Thoracic aorta (tissue), 2 donors: ENCODE measurements at regions not wholly inside any gene's neighbourhood (a gene's known extent, or its start where the extent isn't known, plus 50 kb on each side); places are given as distances from the start of the nearest gene placed in this dataset.
"Not testable (repeated sequence)": the region's sequence is repeated elsewhere in the genome, so short reads cannot be mapped to it uniquely, and the experiment has no call there.

Experiments used
- ATAC-seq: fragments of 150-250 bp; one replicate; pipeline ENCODE4 v1.8.0; 2017; ENCODE audit warnings: low read depth; ENCODE audit not compliant: insufficient number of reproducible peaks, low FRiP score
- DNase-seq: peaks from one replicate; pipeline ENCODE4 v3.0.0-alpha.2; 2020; ENCODE audit warnings: low spot score
- H3K27ac ChIP-seq, 2 donors: fragments of 200-600 bp; sonication (generic); 1 replicate in 1 of 2; 2 replicates in 1 of 2; pipeline ENCODE4 v1.5.1; 2016; ENCODE audit warnings: mild to moderate bottlenecking in 2 of 2, moderate library complexity in 2 of 2
- H3K27me3 ChIP-seq: fragments of 200-600 bp; sonication (generic); replicated peaks from 2 replicates; pipeline ENCODE4 v1.6.0; 2016; ENCODE audit warnings: mild to moderate bottlenecking; ENCODE audit not compliant: insufficient read depth
- H3K36me3 ChIP-seq: fragments of 200-600 bp; sonication (generic); one replicate; pipeline ENCODE4 v1.5.1; 2016
- H3K4me1 ChIP-seq, 2 donors: fragments of 200-600 bp; sonication (generic); 1 replicate in 1 of 2; 2 replicates in 1 of 2; pipeline versions ENCODE4 v1.5.1 to v1.6.0; 2016; ENCODE audit warnings: low read depth in 2 of 2, mild to moderate bottlenecking in 1 of 2; ENCODE audit not compliant: control insufficient read depth in 1 of 2
- H3K4me3 ChIP-seq: fragments of 200-600 bp; sonication (generic); 2 replicates; pipeline ENCODE4 v1.5.1; 2016; ENCODE audit warnings: mild to moderate bottlenecking
- H3K9me3 ChIP-seq: fragments of 200-600 bp; sonication (generic); 2 replicates; pipeline ENCODE4 v1.5.1; 2016
- TF ChIP-seq, protein P1 (sequence below): fragments of 200-600 bp; sonication (generic); IDR thresholded peaks from one replicate; pipeline ENCODE4 v1.5.1; 2019; ENCODE audit warnings: antibody characterized with exemption

DNA sequence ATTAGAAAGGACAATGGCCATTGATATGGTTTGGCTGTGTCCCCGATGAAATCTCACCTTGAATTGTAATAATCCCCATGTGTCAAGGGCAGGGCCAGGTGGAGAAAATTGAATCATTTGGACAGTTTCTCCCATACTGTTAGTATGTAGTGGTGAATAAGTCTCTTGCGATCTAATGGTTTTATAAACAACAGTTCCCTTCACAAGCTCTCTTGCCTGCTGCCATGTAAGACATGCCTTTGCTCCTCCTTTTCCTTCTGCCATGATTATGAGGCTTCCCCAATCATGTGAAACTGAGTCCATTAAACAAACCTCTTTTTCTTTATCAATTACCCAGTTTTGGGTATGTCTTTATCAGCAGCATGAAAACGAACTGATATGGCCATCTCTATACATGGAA is 302.7 kb downstream of the SFMBT2 start:
- DNase-seq = no peak
- Histone ChIP-seq H3K9me3 (no peaks in the 10 kb centered on the region), H3K36me3 (no peaks in the 10 kb centered on the region), H3K27ac (no peak overlapping the region), H3K4me3 (no peak overlapping the region), H3K27me3 (no peaks in the 10 kb centered on the region), H3K4me1 (no peaks in the 10 kb centered on the region)
- TF ChIP-seq, protein P1, sequence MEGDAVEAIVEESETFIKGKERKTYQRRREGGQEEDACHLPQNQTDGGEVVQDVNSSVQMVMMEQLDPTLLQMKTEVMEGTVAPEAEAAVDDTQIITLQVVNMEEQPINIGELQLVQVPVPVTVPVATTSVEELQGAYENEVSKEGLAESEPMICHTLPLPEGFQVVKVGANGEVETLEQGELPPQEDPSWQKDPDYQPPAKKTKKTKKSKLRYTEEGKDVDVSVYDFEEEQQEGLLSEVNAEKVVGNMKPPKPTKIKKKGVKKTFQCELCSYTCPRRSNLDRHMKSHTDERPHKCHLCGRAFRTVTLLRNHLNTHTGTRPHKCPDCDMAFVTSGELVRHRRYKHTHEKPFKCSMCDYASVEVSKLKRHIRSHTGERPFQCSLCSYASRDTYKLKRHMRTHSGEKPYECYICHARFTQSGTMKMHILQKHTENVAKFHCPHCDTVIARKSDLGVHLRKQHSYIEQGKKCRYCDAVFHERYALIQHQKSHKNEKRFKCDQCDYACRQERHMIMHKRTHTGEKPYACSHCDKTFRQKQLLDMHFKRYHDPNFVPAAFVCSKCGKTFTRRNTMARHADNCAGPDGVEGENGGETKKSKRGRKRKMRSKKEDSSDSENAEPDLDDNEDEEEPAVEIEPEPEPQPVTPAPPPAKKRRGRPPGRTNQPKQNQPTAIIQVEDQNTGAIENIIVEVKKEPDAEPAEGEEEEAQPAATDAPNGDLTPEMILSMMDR = no peak
- no peak for ATAC-seq

DNA sequence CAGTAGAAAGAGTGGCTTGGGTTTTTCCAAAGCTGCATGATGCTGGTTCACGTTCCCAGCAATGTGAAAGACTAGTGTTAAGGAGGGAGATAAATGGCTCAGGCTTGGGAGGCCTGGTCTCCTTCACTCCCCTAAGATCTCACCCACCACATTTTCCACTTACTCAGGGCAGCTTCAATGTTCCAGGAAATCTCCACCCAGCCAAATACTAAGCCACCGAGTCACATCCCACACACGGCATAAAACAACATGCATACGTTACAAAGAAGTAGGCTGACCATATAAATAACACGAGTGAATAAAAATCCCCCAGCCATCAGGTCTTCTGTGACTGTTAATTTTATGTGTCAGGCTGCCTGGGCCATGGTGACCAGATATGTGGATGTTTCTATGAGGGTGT is 303.5 kb downstream of the SFMBT2 start:
- no peak overlapping the region for H3K4me3 ChIP-seq
- no peaks in the 10 kb centered on the region for H3K9me3 ChIP-seq
- no peaks in the 10 kb centered on the region for H3K4me1 ChIP-seq
- H3K27ac ChIP-seq = no peak overlapping the region
- TF ChIP-seq, protein P1 = no peak
- ATAC-seq (no peak), DNase-seq (no peak)
- H3K27me3 ChIP-seq = no peaks in the 10 kb centered on the region
- H3K36me3 ChIP-seq = no peaks in the 10 kb centered on the region

DNA sequence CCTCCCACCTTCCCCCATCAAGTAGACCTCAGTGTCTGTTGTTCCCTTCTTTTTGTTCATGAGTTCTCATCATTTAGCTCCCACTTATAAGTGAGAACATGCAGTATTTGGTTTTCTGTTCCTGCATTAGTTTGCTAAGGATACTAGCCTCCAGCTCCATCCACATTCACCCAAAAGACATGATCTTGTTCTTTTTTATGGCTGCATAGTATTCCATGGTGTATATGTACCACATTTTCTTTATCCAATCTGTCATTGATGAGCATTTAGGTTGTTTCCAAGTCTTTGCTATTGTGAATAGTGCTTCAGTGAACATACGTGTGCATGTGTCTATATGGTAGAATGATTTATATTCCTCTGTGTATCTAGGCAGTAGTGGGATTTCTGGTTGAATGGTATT is 306.5 kb downstream of the SFMBT2 start:
- H3K4me1 ChIP-seq, H3K27me3 ChIP-seq, H3K4me3 ChIP-seq, H3K36me3 ChIP-seq, ATAC-seq, H3K27ac ChIP-seq, DNase-seq, H3K9me3 ChIP-seq: not testable (repeated sequence)

DNA sequence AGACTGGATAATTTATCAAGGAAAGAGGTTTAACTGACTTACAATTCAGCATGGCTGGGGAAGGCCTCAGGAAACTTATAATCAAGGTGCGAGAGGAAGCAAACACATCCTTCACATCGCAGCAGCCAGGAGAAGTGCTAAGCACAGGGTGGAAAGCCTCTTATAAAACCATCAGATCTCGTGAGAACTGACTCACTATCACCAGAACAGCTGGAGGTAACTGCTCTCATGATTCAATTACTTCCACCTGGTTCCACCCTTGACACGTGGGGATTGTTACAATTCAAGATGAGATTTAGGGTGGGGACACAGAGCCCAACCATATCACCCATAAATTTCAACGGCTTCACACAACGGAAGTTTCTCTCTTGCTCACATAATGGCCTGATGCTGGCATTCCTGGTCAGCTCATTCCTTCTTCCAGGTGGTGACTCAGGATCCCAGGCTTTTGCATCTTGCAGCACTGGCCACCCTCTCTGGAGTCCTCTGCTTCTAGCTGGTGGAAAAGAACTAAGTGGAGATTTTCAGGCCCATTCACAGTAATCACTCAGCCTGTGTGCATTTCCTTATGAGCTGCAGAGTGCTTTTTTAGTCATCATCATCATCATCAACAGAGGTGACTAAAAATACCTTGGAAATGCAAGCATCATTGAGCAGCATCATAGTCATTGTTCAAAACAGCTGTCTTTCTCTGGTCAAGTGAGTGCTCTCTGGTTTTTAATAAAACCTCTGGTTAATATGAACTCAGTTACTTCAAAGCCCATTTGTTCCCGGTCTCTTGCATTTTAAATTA is 308.1 kb downstream of the SFMBT2 start:
- TF ChIP-seq, protein P1 = no peak
- DNase-seq (no peak), ATAC-seq (no peak)
- H3K4me3 ChIP-seq = no peak overlapping the region
- H3K4me1 ChIP-seq = no peaks in the 10 kb centered on the region
- no peaks in the 10 kb centered on the region for H3K36me3 ChIP-seq
- H3K27ac ChIP-seq = no peak overlapping the region
- no peaks in the 10 kb centered on the region for H3K27me3 ChIP-seq
- no peaks in the 10 kb centered on the region for H3K9me3 ChIP-seq

DNA sequence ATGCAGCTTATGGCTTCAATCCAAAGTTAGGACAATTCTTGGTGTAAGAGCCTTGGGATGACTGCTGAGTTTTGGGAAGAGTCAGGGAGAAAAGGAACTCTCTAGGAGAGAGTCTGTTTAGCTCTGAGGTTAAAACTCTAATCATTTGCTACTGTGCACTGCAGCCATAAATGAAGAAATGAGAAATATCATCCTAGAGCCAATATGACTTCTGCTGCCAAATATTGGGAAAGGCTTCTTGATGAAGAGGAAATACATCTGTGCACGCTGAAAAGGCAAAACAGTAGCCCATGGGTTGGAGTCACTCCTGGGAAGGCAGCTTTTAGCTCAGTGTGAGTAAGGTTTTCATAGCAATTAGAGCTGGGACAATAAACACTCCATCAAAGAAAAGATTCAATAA is 308.8 kb downstream of the SFMBT2 start:
- no peaks in the 10 kb centered on the region for H3K9me3 ChIP-seq
- no peaks in the 10 kb centered on the region for H3K27me3 ChIP-seq
- H3K36me3 ChIP-seq = no peaks in the 10 kb centered on the region
- no peaks in the 10 kb centered on the region for H3K4me1 ChIP-seq
- TF ChIP-seq, protein P1 = no peak
- H3K4me3 ChIP-seq = no peak overlapping the region
- ATAC-seq (no peak), DNase-seq (no peak)
- H3K27ac ChIP-seq = no peak overlapping the region

DNA sequence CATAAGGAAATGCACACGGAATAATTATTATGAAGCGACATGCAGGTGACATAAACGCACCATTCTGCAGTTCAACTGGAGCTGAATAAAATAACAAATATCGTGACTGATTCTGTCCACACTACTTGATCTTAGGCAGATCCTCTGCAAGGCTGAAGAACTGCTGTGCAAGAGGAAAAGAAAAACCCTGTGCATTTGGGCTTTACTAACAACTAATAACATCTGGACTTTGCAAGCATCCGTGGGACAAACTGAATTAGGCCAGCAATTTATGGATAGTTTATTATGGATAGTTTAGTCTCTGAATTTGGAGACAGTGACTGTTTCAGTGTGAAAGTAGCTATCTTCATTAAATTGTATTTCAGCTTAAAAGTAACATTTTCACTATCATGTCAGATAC is 309.4 kb downstream of the SFMBT2 start:
- H3K27ac ChIP-seq = no peak overlapping the region
- TF ChIP-seq, protein P1 = no peak
- no peak for ATAC-seq
- H3K4me3 ChIP-seq = no peak overlapping the region
- no peaks in the 10 kb centered on the region for H3K36me3 ChIP-seq
- H3K9me3 ChIP-seq = no peaks in the 10 kb centered on the region
- no peaks in the 10 kb centered on the region for H3K27me3 ChIP-seq
- DNase-seq = no peak
- no peaks in the 10 kb centered on the region for H3K4me1 ChIP-seq
